ENCODE measurements at regions not wholly inside any gene's neighbourhood (a gene's known extent, or its start where the extent isn't known, plus 50 kb on each side); places are given as distances from the start of the nearest gene placed in this dataset.

- TF ChIP-seq CTCF (IDR thresholded peaks at IDR 0.05; ENCODE audit: insufficient read depth, low read length, poor library complexity, severe bottlenecking), result no peak
- TF ChIP-seq EZH2phosphoT487 (conservative IDR thresholded peaks at IDR 0.05; ENCODE audit: low read length), result no peak
These were observed 168.2 kb upstream of the ZNF267 start for GRCh38 chr16:31705371-31705770.

Data from SU-DHL-6 (cell line).